ENCODE measurements at regions not wholly inside any gene's neighbourhood (a gene's known extent, or its start where the extent isn't known, plus 50 kb on each side); places are given as distances from the start of the nearest gene placed in this dataset.

DNA sequence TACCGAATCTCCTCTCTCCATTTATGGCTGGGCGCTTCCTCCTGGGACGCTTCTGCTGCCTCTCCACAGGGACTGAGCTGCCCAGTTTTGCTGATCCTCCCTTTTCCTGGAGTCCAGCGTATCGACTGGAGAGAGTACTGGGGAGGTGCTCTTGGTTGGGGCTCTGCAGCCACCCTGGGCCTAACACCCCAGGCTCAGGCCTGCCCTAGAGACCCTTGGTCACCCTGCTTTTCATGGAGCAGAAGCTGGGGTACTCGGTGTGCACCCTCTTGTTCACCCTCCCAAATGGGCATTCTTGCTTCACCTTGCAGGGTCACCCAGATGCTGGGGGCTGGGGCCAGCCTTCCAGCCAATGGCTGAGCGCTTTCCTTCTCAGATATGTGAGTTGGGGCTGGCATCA lies 88.8 kb upstream of the RET start:
- Histone ChIP-seq H3K36me3 (no peaks in the 10 kb centered on the region), H3K9me3 (no peaks in the 10 kb centered on the region), H3K27ac (no peak overlapping the region), H3K4me3 (no peak overlapping the region), H3K4me1 (no peaks in the 10 kb centered on the region), H3K27me3 (no peaks in the 10 kb centered on the region)
- intact Hi-C loops (cut with DNase I; ENCODE audit: low total_unique reads) (no loop called here), in situ Hi-C loops (cut with MboI; ENCODE audit: low sequenced_read_pairs in 4 of 4) (no loop called here)
- DNase-seq (no peak), ATAC-seq (no peak)
- TF ChIP-seq, protein P1, sequence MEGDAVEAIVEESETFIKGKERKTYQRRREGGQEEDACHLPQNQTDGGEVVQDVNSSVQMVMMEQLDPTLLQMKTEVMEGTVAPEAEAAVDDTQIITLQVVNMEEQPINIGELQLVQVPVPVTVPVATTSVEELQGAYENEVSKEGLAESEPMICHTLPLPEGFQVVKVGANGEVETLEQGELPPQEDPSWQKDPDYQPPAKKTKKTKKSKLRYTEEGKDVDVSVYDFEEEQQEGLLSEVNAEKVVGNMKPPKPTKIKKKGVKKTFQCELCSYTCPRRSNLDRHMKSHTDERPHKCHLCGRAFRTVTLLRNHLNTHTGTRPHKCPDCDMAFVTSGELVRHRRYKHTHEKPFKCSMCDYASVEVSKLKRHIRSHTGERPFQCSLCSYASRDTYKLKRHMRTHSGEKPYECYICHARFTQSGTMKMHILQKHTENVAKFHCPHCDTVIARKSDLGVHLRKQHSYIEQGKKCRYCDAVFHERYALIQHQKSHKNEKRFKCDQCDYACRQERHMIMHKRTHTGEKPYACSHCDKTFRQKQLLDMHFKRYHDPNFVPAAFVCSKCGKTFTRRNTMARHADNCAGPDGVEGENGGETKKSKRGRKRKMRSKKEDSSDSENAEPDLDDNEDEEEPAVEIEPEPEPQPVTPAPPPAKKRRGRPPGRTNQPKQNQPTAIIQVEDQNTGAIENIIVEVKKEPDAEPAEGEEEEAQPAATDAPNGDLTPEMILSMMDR (IDR thresholded peaks at IDR 0.05 in 4 of 5, conservative IDR thresholded peaks at IDR 0.05 in 1 of 5): no peak

DNA sequence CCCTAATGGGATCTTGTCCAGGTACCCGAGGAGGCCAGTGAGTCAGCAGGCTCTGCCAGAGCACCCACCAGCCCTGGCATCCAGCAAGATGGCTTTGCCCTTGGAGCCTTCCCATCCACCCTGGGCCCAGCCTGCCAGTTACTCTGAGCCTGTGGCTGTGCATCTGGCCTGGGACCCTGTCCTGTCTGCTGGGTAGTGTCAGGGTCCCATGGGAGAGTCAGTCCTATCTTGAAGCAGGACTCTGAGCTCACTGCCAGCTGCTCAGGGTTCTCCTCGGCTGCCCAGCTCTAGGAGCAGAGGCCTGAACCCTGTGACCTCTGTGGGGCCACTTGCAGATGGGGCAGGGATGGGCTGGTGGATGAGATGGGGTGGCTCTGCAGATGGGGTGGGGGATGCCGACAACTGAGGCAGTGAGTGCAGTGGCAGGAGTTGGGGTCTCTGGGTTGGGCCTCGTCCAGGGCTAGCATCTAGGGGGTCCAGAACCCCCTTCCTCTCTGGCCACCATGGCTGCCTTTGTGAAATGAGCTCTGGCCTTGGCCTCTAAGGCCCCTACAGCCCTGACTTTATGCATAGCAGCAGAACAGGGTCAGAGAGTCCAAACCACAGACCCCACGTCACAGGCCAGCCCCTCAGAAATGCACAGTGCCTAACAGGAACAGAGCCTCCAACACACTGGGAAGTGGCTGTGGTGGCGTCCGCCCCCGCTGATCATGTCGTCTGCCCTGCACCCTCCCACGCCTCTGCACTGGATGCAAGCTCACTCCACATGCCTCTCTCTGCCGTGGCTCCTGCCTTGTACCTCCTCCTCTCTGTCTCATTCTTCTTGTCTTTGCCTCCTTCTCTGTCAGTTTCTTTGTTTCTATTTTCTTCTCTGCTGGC lies 88.1 kb upstream of the RET start:
- Histone ChIP-seq H3K27me3 (no peaks in the 10 kb centered on the region), H3K4me1 (no peaks in the 10 kb centered on the region), H3K4me3 (no peak overlapping the region), H3K36me3 (no peaks in the 10 kb centered on the region), H3K27ac (no peak overlapping the region), H3K9me3 (no peaks in the 10 kb centered on the region)
- in situ Hi-C loops (cut with MboI; ENCODE audit: low sequenced_read_pairs in 4 of 4): no loop called here
- DNase-seq: no peak
- intact Hi-C loops (cut with DNase I; ENCODE audit: low total_unique reads): no loop called here
- no peak for ATAC-seq
- TF ChIP-seq POLR2A (IDR thresholded peaks at IDR 0.05): no peak
- TF ChIP-seq, protein P1 (IDR thresholded peaks at IDR 0.05 in 4 of 5, conservative IDR thresholded peaks at IDR 0.05 in 1 of 5): no peak

DNA sequence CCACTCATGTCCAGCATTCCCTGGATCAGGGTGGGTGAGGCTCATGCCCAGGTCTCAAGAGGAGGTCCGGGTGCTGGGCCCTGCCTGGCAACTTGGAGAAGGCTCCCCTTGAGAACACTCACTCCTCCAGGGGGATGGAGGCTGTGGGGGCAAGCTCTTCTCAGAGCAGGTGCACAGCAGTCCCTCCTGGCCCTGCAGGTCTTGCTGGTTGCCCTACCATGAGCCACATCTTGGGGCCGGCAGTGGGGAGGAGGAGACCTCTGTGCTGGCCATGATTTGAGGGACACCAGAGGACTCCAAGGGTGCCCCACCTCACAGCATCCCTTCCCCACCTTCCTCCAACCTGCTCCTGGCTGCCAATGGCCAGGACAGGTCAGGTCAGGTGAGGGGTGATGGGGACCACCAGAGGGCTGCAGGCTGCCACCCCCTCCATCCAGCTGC lies 87.4 kb upstream of the RET start:
- H3K36me3 ChIP-seq: no peaks in the 10 kb centered on the region

DNA sequence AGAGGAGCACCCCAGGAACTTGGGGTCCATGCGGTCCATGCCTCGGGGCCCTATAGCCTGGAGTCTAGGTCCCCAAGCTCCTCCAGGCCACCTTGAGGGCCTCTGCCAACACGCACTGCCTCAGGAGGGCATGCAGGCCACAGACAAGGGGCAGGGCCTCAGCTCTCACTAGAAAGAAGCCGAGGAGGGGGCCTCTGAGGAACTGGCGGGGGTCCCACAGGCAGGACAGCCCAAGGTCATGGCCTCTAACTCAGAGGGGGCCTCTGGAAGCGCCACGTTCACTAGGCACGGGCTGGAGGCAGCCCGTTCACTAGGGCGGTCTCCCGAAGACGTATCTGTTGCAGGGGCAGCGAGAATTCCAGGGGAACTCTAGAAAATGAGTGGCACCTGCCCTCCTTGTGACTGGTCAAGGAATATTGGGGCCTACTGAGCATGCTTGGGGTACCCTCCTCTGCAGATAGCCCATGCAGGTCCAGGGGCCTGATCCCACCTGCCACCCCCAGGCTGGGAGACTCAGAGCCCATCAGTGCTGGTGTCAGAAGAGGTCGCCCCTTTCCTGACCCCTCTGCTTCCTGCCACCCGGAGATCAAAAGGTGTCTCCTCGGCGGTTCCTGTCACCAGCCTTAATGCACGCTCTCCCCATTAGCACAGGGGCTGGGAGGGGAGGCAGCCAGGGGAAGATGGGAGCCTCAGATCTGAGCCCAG lies 86.7 kb upstream of the RET start:
- in situ Hi-C loops (cut with MboI; ENCODE audit: low sequenced_read_pairs in 4 of 4) (no loop called here), intact Hi-C loops (cut with DNase I; ENCODE audit: low total_unique reads) (no loop called here)
- DNase-seq (no peak), ATAC-seq (no peak)
- Histone ChIP-seq H3K36me3 (no peaks in the 10 kb centered on the region), H3K4me3 (no peak overlapping the region), H3K9me3 (no peaks in the 10 kb centered on the region), H3K27ac (no peak overlapping the region), H3K27me3 (no peaks in the 10 kb centered on the region), H3K4me1 (no peaks in the 10 kb centered on the region)
- TF ChIP-seq POLR2A (IDR thresholded peaks at IDR 0.05): no peak
- TF ChIP-seq, protein P1 (IDR thresholded peaks at IDR 0.05 in 4 of 5, conservative IDR thresholded peaks at IDR 0.05 in 1 of 5): no peak

More for the DNA sequence above, 87.4 kb upstream of the RET start:
- in situ Hi-C loops (cut with MboI; ENCODE audit: low sequenced_read_pairs in 4 of 4): no loop called here
- Histone ChIP-seq H3K27me3 (no peaks in the 10 kb centered on the region), H3K9me3 (no peaks in the 10 kb centered on the region), H3K27ac (no peak overlapping the region), H3K4me3 (no peak overlapping the region), H3K4me1 (no peaks in the 10 kb centered on the region)
- intact Hi-C loops (cut with DNase I; ENCODE audit: low total_unique reads): no loop called here
- TF ChIP-seq POLR2A (IDR thresholded peaks at IDR 0.05): no peak
- TF ChIP-seq, protein P1 (IDR thresholded peaks at IDR 0.05 in 4 of 5, conservative IDR thresholded peaks at IDR 0.05 in 1 of 5): no peak
- DNase-seq (no peak), ATAC-seq (no peak)
